ENCODE measurements at regions not wholly inside any gene's neighbourhood (a gene's known extent, or its start where the extent isn't known, plus 50 kb on each side); places are given as distances from the start of the nearest gene placed in this dataset.

GRCh38 chr10:130647341-130647740, 511.1 kb downstream of the GLRX3 start:
- TF ChIP-seq POLR2A (IDR thresholded peaks at IDR 0.05) (no peak), CTCF (IDR thresholded peaks at IDR 0.05) (no peak), POLR2AphosphoS5 (IDR thresholded peaks at IDR 0.05) (no peak)
